ENCODE measurements at regions not wholly inside any gene's neighbourhood (a gene's known extent, or its start where the extent isn't known, plus 50 kb on each side); places are given as distances from the start of the nearest gene placed in this dataset.
"Not testable (repeated sequence)": the region's sequence is repeated elsewhere in the genome, so short reads cannot be mapped to it uniquely, and the experiment has no call there.

DNA sequence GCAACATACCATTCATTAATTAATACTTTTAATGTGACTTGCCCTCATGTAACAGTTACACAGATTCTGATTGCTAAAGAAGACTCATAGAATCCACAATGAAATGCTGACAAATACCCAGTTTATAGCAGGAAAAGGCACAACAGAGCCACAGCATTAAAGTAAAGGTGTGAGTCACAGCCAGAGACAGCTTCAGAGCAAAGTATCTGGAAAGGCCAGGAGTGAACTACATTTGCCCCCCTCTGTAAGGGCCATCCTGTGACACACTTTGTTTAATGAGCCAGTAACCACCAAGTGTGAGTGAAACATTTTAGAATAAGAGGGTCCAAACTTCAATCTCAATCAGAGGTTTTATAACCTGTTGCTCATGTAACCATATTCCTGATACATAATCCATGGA lies 133.8 kb upstream of the TACR3 start:
- DNase-seq (ENCODE audit: low spot score), result no peak

- no peak for DNase-seq (ENCODE audit: low spot score)
Observed at GRCh38 chr4:103853146-103853545, 133.4 kb upstream of the TACR3 start.

DNA sequence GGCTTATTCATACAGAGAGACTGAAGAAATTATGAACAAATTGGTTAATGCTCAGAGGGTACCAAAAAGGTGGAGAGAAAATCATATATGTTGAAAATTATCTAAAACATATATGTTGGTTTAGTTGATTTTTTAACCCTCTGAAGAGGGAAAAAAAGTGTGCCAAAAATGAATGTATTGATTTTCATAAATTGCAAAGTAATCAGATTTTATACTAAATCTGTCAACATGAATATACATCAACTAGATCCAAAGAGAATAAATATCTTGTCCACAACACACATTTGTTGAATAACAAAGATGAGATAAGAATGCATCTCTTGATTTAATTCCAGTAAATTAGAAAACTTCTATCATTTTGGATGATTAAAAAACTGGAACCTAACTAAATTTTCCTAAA lies 125.3 kb upstream of the TACR3 start:
- no peak for DNase-seq (ENCODE audit: low spot score)

- DNase-seq (ENCODE audit: low spot score), result no peak
Observed at GRCh38 chr4:103842637-103843239, 123.0 kb upstream of the TACR3 start.

- no peak for DNase-seq (ENCODE audit: low spot score)
Observed at GRCh38 chr4:103842076-103842475, 122.3 kb upstream of the TACR3 start.

DNA sequence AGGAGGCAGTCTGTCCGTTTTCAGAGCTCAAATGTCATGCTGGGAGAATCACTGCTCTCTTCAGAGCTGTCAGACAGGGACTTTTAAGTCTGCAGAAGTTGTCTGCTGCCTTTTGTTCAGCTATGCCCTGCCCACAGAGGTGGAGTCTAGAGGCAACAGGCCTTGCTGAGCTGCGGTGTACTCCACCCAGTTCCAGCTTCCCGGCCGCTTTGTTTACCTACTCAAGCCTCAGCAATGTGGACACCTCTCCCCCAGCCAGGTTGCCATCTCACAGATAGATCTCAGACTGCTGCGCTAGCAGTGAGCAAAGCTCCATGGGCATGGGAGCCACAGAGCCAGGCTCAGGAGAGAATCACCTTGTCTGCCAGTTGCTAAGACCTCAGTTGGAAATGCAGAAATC lies 90.5 kb upstream of the TACR3 start:
- not testable (repeated sequence) for DNase-seq (ENCODE audit: low spot score)

DNA sequence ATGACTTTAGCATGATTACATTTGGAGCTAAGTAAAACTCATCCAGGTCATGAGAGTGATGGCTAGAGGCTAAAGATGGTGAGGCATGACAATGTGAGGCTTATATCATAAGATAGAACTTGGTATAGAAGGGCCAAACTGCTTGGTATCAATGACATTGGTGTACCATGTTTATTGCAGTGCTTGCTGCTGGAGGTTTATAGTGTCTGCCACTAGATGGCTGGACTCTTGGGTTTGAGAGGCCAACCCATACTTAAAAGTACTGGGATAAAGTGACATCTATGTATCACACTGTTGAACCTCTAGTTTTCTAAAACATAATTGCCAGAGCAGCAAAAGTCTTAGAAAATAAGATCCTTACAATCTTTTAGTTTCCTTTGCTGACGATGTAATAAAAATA lies 83.0 kb upstream of the TACR3 start:
- no peak for DNase-seq (ENCODE audit: low spot score)

- DNase-seq (ENCODE audit: low spot score), result no peak
Observed at GRCh38 chr4:103787057-103787456, 67.3 kb upstream of the TACR3 start.

DNA sequence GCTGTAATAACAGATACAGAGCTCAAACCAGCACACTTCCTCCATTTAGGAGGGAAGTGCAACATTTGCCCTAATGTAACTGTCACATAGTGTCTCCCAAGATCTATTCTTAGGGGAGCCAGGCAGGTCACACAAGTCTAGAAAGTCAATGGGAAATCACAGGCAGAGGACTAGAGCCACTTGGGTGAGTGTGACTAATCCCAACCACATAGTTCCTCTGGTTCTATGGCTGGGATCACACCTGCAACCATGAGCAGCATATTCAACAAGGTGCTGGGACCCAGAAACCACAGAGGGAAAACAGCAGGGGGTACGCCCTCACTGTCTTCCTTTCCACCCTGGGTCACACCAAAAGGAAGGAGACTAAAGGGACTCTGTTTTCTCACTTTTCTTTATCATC lies 66.8 kb upstream of the TACR3 start:
- no peak for DNase-seq (ENCODE audit: low spot score)

DNA sequence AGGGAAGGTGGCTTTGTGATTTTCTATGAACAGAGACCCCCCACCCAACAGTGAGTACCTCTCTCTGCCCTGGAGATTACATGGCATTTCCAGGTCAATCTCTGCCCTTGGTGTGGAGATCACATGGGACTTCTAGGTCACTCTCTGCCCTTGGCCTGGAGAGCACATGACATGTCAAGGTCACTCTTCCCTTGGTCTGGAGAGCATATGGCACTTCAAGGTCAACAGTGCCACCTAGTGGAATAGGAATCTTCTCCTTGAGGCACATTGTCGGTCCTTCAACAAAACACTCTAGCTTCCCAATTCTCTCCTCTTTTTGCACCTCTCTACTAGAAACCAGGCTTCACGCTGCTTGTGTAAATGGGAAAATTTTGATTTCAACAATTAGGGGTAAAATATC lies 66.2 kb upstream of the TACR3 start:
- DNase-seq (ENCODE audit: low spot score), result no peak

GRCh38 chr4:103778221-103778620 lies 58.4 kb upstream of the TACR3 start:
- no peak for DNase-seq (ENCODE audit: low spot score)

DNA sequence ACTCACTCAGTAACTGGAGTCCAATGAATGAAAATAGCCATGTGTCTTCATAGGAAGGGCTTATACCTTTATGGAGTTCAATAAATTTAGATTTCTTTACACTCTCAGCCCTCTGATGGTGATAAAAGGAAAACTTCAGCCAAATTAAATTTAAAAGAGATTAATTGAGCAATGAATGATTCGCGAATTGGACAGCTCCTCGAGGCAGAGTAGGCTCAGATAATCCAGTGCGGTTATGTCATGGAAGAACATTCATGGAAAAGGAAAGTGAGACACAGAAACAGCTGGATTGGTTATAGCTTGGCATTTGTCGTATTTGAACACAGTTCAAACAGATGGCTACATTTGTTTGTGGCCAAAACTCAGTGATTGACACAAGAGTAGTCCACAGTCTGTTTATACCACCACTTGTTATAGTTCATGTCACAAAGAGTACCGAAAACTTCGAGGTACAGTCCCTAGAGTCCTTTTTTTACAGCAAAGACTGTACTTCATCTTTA lies 54.6 kb upstream of the TACR3 start:
- DNase-seq (ENCODE audit: low spot score), result no peak

DNA sequence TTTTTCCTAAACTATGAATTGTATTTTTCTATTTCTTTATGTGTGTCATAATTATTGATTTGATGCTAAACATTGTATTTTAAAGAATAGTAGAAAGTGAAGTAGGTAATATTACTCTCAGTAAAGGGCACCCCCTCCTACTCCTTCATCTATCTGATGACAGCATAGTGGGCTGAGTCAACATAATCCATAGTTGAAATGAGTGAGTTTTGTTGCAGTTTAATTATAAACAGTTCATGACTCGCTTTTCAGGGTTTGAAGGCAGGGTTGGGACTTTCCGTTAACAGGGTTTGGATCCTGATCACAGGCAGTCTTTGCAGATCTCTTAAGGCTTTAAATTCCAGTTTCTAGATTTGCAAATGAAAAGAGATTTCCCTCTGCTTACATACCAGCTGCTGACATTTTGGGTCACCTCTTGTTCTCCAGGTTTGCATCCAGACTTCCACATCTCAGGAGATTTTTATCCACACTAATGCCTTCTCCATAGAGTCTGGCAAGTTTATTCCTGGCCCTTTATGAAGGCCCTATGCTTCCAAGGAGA lies 54.0 kb upstream of the TACR3 start:
- DNase-seq (ENCODE audit: low spot score), result no peak
